Adrenal gland (tissue), 9 donors: ENCODE measurements at regions not wholly inside any gene's neighbourhood (a gene's known extent, or its start where the extent isn't known, plus 50 kb on each side); places are given as distances from the start of the nearest gene placed in this dataset.

Experiments
- DNase-seq, 7 donors: peaks; one replicate each; pipeline ENCODE4 v3.0.0-alpha.2; 2019 to 2020
- H3K27ac ChIP-seq, 5 donors: fragments of 200-600 bp; sonication (generic) in 4 of 5; 1 replicate in 3 of 5; 2 replicates in 2 of 5; pipeline versions ENCODE4 v1.5.1 to v1.8.0; 2016 to 2020; ENCODE audit warnings: mild to moderate bottlenecking in 1 of 5
- H3K27me3 ChIP-seq: fragments of 200-600 bp; 2 replicates; pipeline ENCODE4 v1.8.0; 2021
- H3K36me3 ChIP-seq, 2 donors: fragments of 200-600 bp; replicated peaks in 1 of 2; 1 replicate in 1 of 2; 2 replicates in 1 of 2; pipeline versions ENCODE4 v1.5.1 to v1.8.0; 2018 to 2022
- H3K4me1 ChIP-seq, 2 donors: fragments of 200-600 bp; replicated peaks in 1 of 2; 1 replicate in 1 of 2; 2 replicates in 1 of 2; pipeline versions ENCODE4 v1.5.1 to v1.8.0; 2018 to 2021
- H3K4me3 ChIP-seq, 4 donors: fragments of 200-600 bp; sonication (generic) in 3 of 4; one replicate each; pipeline ENCODE4 v1.5.1; 2016 to 2018
- H3K9me3 ChIP-seq, 3 donors: fragments of 200-600 bp; sonication (generic) in 1 of 3; replicated peaks in 1 of 3; 1 replicate in 2 of 3; 2 replicates in 1 of 3; pipeline versions ENCODE4 v1.5.1 to v1.8.0; 2016 to 2021
- CTCF ChIP-seq, 6 experiments: fragments of 450-650 bp in 4 of 6; fragments of 200-600 bp in 2 of 6; sonication (generic) in 1 of 6; IDR thresholded peaks; 1 replicate in 5 of 6; 2 replicates in 1 of 6; pipeline versions ENCODE4 v1.5.1 to v1.8.0; 2016 to 2021; ENCODE audit warnings: antibody characterized with exemption in 6 of 6, mild to moderate bottlenecking in 2 of 6, moderate library complexity in 1 of 6
- POLR2A ChIP-seq, 2 donors: fragments of 450-650 bp; IDR thresholded peaks; one replicate each; pipeline ENCODE4 v1.6.1; 2017; ENCODE audit warnings: antibody characterized with exemption in 2 of 2, mild to moderate bottlenecking in 2 of 2, moderate library complexity in 1 of 2
- WGBS, 4 donors: extraction: QIAGEN DNeasy Blood & Tissue Kit in 2 of 4; methylation state at CpG; one replicate each; pipeline versions ENCODE4 v1.1.5 to v1.1.7; 2013 to 2017; 5-methylcytosine and 5-hydroxymethylcytosine counted together
- intact Hi-C, 2 donors: fragments of 100-400 bp; cut with DNase I; formaldehyde crosslinking; loops; one replicate each; pipeline versions ENCODE4 v1.14.1 to v1.15.0; 2022 to 2023
- donor health status: healthy with polysubstance abuse.
- donor health status: Bipolar disorder and iron deficiency.
- donor health status: DM: yes; HTN: yes; CAD: no.
- donor health status: DM: no; HTN: no; CAD: no.
- donor health status: DM: no; HTN: no; CAD: no.

GRCh38 chr3:160060409-160061027 lies 71.9 kb downstream of the IL12A start:
- intact Hi-C loops: no loop called here
- WGBS, 4 donors: 88 to 93% (median 91%) methylated on average over 7 to 32 of the region's 32 CpGs; no CpG with 5 or more reads in 1 of the 4 donors
- TF ChIP-seq CTCF (IDR thresholded peaks at IDR 0.05) (no peak), POLR2A (IDR thresholded peaks at IDR 0.05) (no peak)
- Histone ChIP-seq H3K36me3 (no peaks in the 10 kb centered on the region), H3K27ac (no peak overlapping the region), H3K4me1 (no peaks in the 10 kb centered on the region), H3K27me3 (no peaks in the 10 kb centered on the region), H3K4me3 (no peak overlapping the region), H3K9me3 (no peaks in the 10 kb centered on the region)
- DNase-seq: no peak

- Histone ChIP-seq H3K4me3 (no peak overlapping the region), H3K36me3 (no peaks in the 10 kb centered on the region), H3K27me3 (no peaks in the 10 kb centered on the region), H3K9me3 (no peaks in the 10 kb centered on the region), H3K27ac (no peak overlapping the region), H3K4me1 (no peaks in the 10 kb centered on the region)
- WGBS, 4 donors: 73 to 88% (median 77%) methylated on average over 12 of the region's 12 CpGs
- no peak for TF ChIP-seq POLR2A (IDR thresholded peaks at IDR 0.05)
- no peak for TF ChIP-seq CTCF (IDR thresholded peaks at IDR 0.05)
- no peak for DNase-seq
- intact Hi-C loops: no loop called here
Observed at GRCh38 chr3:160061525-160061924, 72.9 kb downstream of the IL12A start.

GRCh38 chr3:160065282-160065681 lies 76.6 kb downstream of the IL12A start:
- H3K27ac ChIP-seq: no peak overlapping the region
- TF ChIP-seq POLR2A (IDR thresholded peaks at IDR 0.05) (no peak), CTCF (IDR thresholded peaks at IDR 0.05) (no peak)
- 72 to 85% (median 78%) methylated on average over 4 of the region's 4 CpGs for WGBS, 4 donors
- H3K4me3 ChIP-seq: no peak overlapping the region
- no peaks in the 10 kb centered on the region for H3K9me3 ChIP-seq
- H3K4me1 ChIP-seq: no peaks in the 10 kb centered on the region
- H3K27me3 ChIP-seq: no peaks in the 10 kb centered on the region
- no peak for DNase-seq
- no peaks in the 10 kb centered on the region for H3K36me3 ChIP-seq
- intact Hi-C loops: no loop called here

GRCh38 chr3:160065786-160066185 lies 77.2 kb downstream of the IL12A start:
- no peaks in the 10 kb centered on the region for H3K4me1 ChIP-seq
- TF ChIP-seq CTCF (IDR thresholded peaks at IDR 0.05) (no peak), POLR2A (IDR thresholded peaks at IDR 0.05) (no peak)
- DNase-seq: no peak
- no peaks in the 10 kb centered on the region for H3K36me3 ChIP-seq
- no peaks in the 10 kb centered on the region for H3K9me3 ChIP-seq
- 75 to 94% (median 88%) methylated on average over 3 to 4 of the region's 4 CpGs for WGBS, 4 donors
- no peak overlapping the region for H3K4me3 ChIP-seq
- H3K27me3 ChIP-seq: no peaks in the 10 kb centered on the region
- intact Hi-C loops: no loop called here
- H3K27ac ChIP-seq: no peak overlapping the region
